AG04449 (cell line): ENCODE measurements at regions not wholly inside any gene's neighbourhood (a gene's known extent, or its start where the extent isn't known, plus 50 kb on each side); places are given as distances from the start of the nearest gene placed in this dataset.

ENCODE experiments used
- CTCF ChIA-PET: fragments of 350-600 bp; formaldehyde crosslinking; extraction: SDS; loops from one replicate; lab custom pipeline; 2021; ENCODE audit warnings: antibody characterized with exemption; lab: Yijun Ruan, JAX
- POLR2A ChIA-PET: fragments of 400-600, 350-600 bp; formaldehyde crosslinking; extraction: SDS; loops from one replicate; lab custom pipeline; 2020; ENCODE audit warnings: antibody characterized with exemption, inconsistent platforms; lab: Yijun Ruan, JAX
- DNase-seq: peaks from one replicate; pipeline ENCODE4 v3.0.0-alpha.2; 2010; ENCODE audit warnings: low read depth, low spot score
- H3K4me3 ChIP-seq: 2 replicates; pipeline ENCODE4 v1.5.1; 2011; ENCODE audit warnings: low read depth, mild to moderate bottlenecking, control low read depth, low read length
- CTCF ChIP-seq: IDR thresholded peaks from one replicate; pipeline ENCODE4 v1.5.1; 2011; ENCODE audit warnings: mild to moderate bottlenecking, moderate library complexity, low read length, control low read depth, inconsistent platforms; ENCODE audit not compliant: insufficient read depth; ENCODE audit errors: missing control alignments

DNA sequence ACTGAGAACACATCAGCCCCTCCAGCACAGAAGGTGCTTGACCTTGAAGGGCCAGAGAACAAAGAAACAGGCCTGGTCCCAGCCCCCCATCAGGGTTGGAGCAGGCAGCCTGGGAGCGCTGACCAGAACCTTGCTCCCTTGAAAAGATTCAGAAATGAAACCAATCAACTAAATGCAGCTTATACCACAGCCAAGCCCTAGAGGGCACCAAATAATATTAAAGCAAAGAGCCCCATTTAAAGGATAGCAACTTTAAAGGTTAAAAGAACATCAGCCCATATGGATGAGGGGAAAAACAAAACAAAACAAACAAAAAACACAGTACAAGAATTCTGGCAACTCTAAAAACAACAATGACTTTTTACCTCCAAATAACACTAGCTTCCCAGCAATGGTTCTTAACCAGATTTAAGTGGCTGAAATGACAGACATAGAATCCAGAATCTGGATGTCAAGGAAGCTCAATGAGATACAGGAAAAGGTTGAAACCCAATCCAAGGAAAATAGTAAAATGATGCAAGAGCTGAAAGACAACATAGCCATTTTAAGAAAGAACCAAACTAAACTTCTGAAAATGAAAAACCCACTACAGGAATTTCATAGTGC is 471.9 kb downstream of the MTRR start:
- ChIA-PET POLR2A (interaction anchor here (0.7 kb wide), 1 partner anchor 346 kb away, joined by 3 read pairs; no protein-coding TSS in a partner anchor), CTCF (interaction anchor here (0.6 to 2.2 kb wide), 11 partner anchors 11 to 817 kb away, joined by 3 to 11 read pairs (median 3); no protein-coding TSS in a partner anchor)
- no peak for DNase-seq
- TF ChIP-seq CTCF: peak; percentile 42
- no peak overlapping the region; the same call in 1 of the 2 replicates for H3K4me3 ChIP-seq

DNA sequence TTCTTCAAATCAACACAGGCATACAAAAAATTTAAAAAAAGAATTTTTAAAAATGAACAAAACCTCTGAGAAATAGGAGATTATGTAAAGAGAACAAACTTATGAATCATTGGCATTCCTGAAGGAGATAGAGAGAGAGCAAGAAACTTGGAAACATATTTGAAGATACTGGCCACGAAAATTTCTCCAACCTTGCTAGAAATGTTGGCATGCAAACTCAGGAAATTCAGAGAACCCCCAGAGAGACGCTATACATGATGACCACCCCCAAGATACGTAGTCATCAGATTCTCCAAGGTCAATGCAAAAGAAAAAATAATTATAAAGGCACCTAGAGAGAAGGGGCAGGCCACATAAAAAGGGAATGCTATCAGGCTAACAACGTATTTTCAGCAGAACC is 472.5 kb downstream of the MTRR start:
- no peak overlapping the region for H3K4me3 ChIP-seq
- no peak for DNase-seq
- ChIA-PET POLR2A (no interaction called here), CTCF (interaction anchor here (0.6 to 2.2 kb wide), 10 partner anchors 11 to 816 kb away, joined by 3 to 11 read pairs (median 3); no protein-coding TSS in a partner anchor)
- no peak for TF ChIP-seq CTCF

DNA sequence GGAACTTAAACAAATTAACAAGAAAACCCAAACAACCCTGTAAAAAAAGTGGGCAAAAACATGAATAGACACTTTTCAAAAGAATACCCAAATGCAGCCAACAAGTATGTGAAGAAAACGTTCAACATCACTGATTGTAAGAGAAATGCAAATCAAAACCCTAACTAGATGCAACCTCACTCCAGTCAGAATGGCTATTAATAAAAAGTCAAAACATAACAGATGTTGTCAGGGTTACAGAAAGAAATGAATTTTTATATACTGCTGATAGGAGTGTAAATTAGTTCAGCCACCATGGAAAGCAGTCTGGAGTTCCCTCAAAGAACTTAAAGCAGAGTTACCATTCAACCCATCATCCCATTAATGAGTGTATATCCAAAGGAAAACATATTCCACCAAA is 479.0 kb downstream of the MTRR start:
- ChIA-PET POLR2A (no interaction called here), CTCF (no interaction called here)
- no peak for TF ChIP-seq CTCF
- H3K4me3 ChIP-seq: no peak overlapping the region
- DNase-seq: no peak

DNA sequence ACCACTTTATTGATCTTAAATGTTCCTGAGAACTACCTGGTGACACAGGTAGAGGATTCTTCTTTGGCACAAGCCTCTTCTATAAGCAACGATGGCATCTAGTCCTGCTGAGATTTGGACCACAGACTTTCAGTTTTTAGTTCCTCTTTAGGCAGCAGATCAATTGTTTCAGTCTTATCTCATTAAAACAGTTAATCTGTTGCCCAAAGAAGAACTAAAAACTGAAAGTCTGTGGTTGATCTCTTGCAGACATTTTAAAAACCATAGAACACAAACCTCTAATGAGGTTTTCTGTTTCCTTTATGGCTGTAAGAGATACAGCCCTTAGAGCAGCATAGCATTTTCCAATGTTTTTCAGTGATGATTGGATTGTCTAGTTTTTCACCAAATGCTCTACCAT is 480.9 kb downstream of the MTRR start:
- H3K4me3 ChIP-seq: no peak overlapping the region
- CTCF ChIA-PET: no interaction called here
- TF ChIP-seq CTCF: no peak
- POLR2A ChIA-PET: no interaction called here
- no peak for DNase-seq

DNA sequence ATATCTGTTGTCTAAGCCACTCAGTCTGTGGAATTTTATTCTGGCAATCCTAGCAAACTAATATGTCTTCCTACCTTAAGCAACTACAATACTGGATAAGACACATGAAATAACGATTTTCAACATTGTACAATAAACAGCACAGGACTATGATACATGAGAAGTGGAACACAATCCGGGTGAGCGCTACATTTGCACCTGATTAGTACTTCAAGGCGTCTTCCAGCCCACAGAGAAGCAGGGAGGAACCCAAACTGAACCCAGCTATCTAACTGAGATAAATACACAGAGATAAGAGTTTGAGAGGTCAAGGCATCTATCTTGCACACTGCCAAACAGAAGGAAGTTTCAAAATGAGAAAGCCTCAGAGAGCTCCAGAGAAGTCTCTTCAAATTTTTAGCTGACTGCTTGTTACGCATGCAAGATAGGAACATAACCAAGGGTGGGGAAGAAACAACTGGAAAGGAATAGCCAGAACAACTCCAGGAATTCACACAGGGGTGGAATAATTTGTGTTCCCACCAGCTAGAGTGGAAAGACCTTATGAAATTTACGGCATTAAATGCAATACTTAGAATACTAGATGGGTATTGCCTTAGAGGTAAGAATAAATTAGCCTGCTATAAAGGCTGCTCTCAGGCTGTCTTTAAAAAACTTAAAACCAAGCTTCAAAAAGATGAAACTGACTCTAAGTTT is 481.8 kb downstream of the MTRR start:
- CTCF ChIA-PET: interaction anchor here (3.4 kb wide), 1 partner anchor 10 kb away, joined by 11 read pairs; no protein-coding TSS in a partner anchor
- no peak for TF ChIP-seq CTCF
- no peak overlapping the region for H3K4me3 ChIP-seq
- POLR2A ChIA-PET: no interaction called here
- no peak for DNase-seq

- ChIA-PET POLR2A (no interaction called here), CTCF (no interaction called here)
- no peak overlapping the region for H3K4me3 ChIP-seq
- TF ChIP-seq CTCF: no peak
- DNase-seq: no peak
Observed at GRCh38 chr5:8355981-8356380, 487.0 kb downstream of the MTRR start.
